ENCODE measurements at regions not wholly inside any gene's neighbourhood (a gene's known extent, or its start where the extent isn't known, plus 50 kb on each side); places are given as distances from the start of the nearest gene placed in this dataset.
A peak's percentile ranks its signal among the peaks of the same experiment; 100 is the strongest.

GRCh38 chr6:71181565-71181964, 107.0 kb upstream of the OGFRL1 start:
- DNase-seq (no peak), ATAC-seq (no peak)
- Histone ChIP-seq H3K9me3 (no peaks in the 10 kb centered on the region), H3K4me1 (no peaks in the 10 kb centered on the region), H3K27ac (no peak overlapping the region), H3K4me3 (no peak overlapping the region), H3K27me3 (no peaks in the 10 kb centered on the region), H3K36me3 (no peaks in the 10 kb centered on the region)
- in situ Hi-C loops (cut with MboI; ENCODE audit: low sequenced_read_pairs in 4 of 4) = loop anchor here in 1 of 4 donors (25.0 kb wide), 1 partner anchor 331 kb away; no protein-coding TSS in a partner anchor
- intact Hi-C loops (cut with DNase I; ENCODE audit: low total_unique reads) = no loop called here
- TF ChIP-seq CTCF (IDR thresholded peaks at IDR 0.05 in 4 of 5, conservative IDR thresholded peaks at IDR 0.05 in 1 of 5) = no peak
- no peak for TF ChIP-seq POLR2A (IDR thresholded peaks at IDR 0.05)

DNA sequence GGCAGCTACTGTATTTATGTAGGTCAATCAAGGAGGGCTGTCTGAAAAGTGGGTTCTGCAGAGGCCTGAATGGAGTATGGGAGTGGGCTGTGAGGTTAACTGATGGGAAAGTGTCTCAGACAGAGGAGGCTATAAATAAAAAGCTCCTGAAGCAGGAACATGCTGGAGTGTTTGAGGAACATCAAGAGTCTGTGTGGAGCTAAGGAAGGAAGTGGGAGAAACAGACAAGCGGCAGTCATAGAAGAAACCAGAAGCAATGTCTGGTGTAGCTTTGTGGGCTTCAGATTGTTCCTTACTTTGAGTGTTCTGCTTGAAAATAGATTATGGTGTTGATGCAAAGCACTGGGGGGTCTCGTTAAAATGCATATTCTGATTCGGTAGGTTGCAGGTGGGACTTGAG, 101.5 kb upstream of the OGFRL1 start:
- H3K27me3 ChIP-seq = no peaks in the 10 kb centered on the region
- DNase-seq = no peak
- no peaks in the 10 kb centered on the region for H3K4me1 ChIP-seq
- H3K36me3 ChIP-seq = no peaks in the 10 kb centered on the region
- no peaks in the 10 kb centered on the region for H3K9me3 ChIP-seq
- no peak for ATAC-seq
- no peak overlapping the region for H3K27ac ChIP-seq
- H3K4me3 ChIP-seq = no peak overlapping the region
- intact Hi-C loops (cut with DNase I; ENCODE audit: low total_unique reads) = no loop called here
- TF ChIP-seq CTCF (IDR thresholded peaks at IDR 0.05 in 4 of 5, conservative IDR thresholded peaks at IDR 0.05 in 1 of 5) (no peak), POLR2A (IDR thresholded peaks at IDR 0.05) (no peak)
- in situ Hi-C loops (cut with MboI; ENCODE audit: low sequenced_read_pairs in 4 of 4) = loop anchor here in 2 of 4 donors (5.0 to 25.0 kb wide), 2 partner anchors 165 to 325 kb away; no protein-coding TSS in a partner anchor

DNA sequence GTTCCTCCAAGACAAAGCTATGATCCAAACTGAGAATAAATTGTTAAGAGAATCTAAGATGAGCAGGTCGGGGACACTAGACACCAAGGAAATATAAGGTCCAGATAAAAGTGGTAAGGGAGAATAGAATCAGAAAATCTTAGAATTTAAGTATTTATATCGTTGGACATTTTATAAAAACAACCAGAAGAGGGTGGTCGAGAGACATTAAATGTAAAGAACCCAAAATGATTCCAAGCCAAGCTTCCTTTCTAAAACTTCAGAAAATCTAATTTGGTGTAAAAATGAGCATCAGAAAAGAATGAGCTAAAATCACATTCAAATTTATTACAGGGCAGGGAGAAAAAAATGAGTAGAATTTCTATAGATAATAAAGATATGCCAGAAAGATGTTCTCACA, 97.8 kb upstream of the OGFRL1 start:
- intact Hi-C loops (cut with DNase I; ENCODE audit: low total_unique reads) (loop anchor here (2.0 kb wide), 1 partner anchor 158 kb away; no protein-coding TSS in a partner anchor), in situ Hi-C loops (cut with MboI; ENCODE audit: low sequenced_read_pairs in 4 of 4) (loop anchor here in 1 of 4 donors (5.0 to 25.0 kb wide), 2 partner anchors 156 to 321 kb away; no protein-coding TSS in a partner anchor)
- H3K27me3 ChIP-seq = no peaks in the 10 kb centered on the region
- H3K4me1 ChIP-seq = no peaks in the 10 kb centered on the region
- H3K36me3 ChIP-seq = no peaks in the 10 kb centered on the region
- H3K9me3 ChIP-seq = no peaks in the 10 kb centered on the region
- H3K27ac ChIP-seq = no peak overlapping the region
- TF ChIP-seq CTCF (IDR thresholded peaks at IDR 0.05 in 4 of 5, conservative IDR thresholded peaks at IDR 0.05 in 1 of 5) (peak in 3 of 5 experiments; percentile 21 to 31 (median 28)), POLR2A (IDR thresholded peaks at IDR 0.05) (no peak)
- ATAC-seq (no peak), DNase-seq (no peak)
- no peak overlapping the region for H3K4me3 ChIP-seq

DNA sequence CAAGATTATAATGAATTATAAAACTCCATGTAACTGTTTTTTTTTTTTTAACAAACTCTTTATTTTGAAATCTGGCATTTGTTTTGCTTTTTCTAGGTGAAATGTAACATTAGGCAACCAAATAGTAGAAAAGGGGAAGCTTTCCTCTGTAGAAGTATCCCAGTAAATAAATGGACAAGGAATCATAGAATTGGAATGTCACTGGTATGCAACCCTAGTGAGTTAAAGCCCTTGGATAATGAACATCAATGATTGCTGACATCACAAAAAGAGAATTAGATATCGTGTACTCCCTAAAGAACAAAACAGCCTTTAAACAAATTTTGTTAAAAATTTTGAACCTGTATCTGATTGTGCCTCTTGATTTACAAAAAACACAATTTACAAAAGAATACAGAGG, 93.9 kb upstream of the OGFRL1 start:
- no peaks in the 10 kb centered on the region for H3K4me1 ChIP-seq
- DNase-seq = no peak
- in situ Hi-C loops (cut with MboI; ENCODE audit: low sequenced_read_pairs in 4 of 4) = loop anchor here in 1 of 4 donors (5.0 to 25.0 kb wide), 2 partner anchors 153 to 318 kb away; no protein-coding TSS in a partner anchor
- no peaks in the 10 kb centered on the region for H3K36me3 ChIP-seq
- no peak overlapping the region for H3K4me3 ChIP-seq
- H3K9me3 ChIP-seq = no peaks in the 10 kb centered on the region
- H3K27ac ChIP-seq = no peak overlapping the region
- H3K27me3 ChIP-seq = no peaks in the 10 kb centered on the region
- TF ChIP-seq CTCF (IDR thresholded peaks at IDR 0.05 in 4 of 5, conservative IDR thresholded peaks at IDR 0.05 in 1 of 5) = no peak
- no peak for TF ChIP-seq POLR2A (IDR thresholded peaks at IDR 0.05)
- intact Hi-C loops (cut with DNase I; ENCODE audit: low total_unique reads) = no loop called here
- no peak for ATAC-seq

DNA sequence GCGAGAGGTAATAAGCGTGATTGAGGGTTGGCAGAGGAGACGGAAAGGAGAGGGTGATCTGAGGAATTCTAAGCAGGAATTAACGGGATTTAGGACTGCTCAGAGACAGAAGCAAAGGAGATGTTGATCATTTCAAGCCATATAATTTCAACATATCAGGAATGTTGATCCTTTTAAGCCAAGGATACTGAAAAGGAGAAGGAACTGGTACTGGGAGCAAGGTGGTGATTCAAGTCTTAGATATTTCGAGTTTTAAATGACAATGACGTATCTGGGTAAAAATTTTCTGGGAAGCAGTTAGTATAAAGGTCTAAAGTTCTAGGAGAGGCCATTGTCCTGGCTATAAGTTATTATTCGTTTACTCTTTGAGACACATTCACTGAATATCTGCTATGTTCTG, 91.3 kb upstream of the OGFRL1 start:
- DNase-seq = no peak
- intact Hi-C loops (cut with DNase I; ENCODE audit: low total_unique reads) (no loop called here), in situ Hi-C loops (cut with MboI; ENCODE audit: low sequenced_read_pairs in 4 of 4) (loop anchor here in 1 of 4 donors (25.0 kb wide), 1 partner anchor 315 kb away; no protein-coding TSS in a partner anchor)
- H3K9me3 ChIP-seq = no peaks in the 10 kb centered on the region
- no peak overlapping the region for H3K4me3 ChIP-seq
- ATAC-seq = no peak
- no peaks in the 10 kb centered on the region for H3K4me1 ChIP-seq
- no peaks in the 10 kb centered on the region for H3K36me3 ChIP-seq
- H3K27ac ChIP-seq = no peak overlapping the region
- no peak for TF ChIP-seq CTCF (IDR thresholded peaks at IDR 0.05 in 4 of 5, conservative IDR thresholded peaks at IDR 0.05 in 1 of 5)
- no peaks in the 10 kb centered on the region for H3K27me3 ChIP-seq
